Stimulated activated CD4-positive, alpha-beta T cell treated with anti-CD3 and anti-CD28 coated beads, Interleukin-4, amount 100 ng/mL, for 24 hours (primary cell): ENCODE measurements at regions not wholly inside any gene's neighbourhood (a gene's known extent, or its start where the extent isn't known, plus 50 kb on each side); places are given as distances from the start of the nearest gene placed in this dataset.

ENCODE experiments used
- DNase-seq: peaks from one replicate; pipeline ENCODE4 v3.0.0-alpha.2; 2020

DNA sequence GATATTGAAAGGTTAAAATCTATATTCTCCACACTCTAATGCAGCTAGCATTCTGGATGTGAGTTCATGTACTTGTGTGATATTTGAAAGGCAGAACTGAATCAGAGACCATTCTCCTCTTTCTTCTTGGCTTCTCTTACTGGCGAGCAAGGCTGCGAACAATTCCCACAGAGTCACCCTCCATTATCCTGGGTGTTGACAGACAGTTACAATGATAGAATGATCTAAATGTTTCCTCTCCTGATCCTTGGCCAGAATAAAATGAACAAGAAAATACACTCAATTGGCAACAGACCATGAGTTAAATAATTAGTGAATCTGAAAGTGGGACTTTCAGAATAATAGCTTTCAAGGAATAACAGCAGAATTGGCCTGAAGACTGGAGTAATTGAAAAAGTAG, 342.8 kb downstream of the RAPGEF2 start:
- DNase-seq = no peak

GRCh38 chr4:159446266-159446976, 343.5 kb downstream of the RAPGEF2 start:
- DNase-seq = peak; percentile 9

DNA sequence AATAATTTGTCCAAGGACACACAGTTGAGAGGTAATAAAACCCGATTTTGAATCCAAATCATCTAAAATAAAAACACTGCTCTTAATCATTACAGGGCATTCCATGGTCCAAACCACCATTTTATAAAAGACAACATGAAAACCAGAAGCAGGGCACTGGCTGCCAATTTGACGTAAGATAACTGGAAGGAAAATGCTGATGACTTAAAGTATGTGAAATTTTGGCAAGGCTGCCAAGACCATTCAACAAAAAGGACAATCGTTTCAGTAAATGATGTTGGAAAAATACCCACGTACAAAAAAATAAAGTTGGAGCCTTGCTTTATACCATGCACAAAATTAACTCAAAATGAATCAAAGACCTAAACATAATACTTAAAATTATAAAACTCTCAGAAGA, 344.4 kb downstream of the RAPGEF2 start:
- no peak for DNase-seq

DNA sequence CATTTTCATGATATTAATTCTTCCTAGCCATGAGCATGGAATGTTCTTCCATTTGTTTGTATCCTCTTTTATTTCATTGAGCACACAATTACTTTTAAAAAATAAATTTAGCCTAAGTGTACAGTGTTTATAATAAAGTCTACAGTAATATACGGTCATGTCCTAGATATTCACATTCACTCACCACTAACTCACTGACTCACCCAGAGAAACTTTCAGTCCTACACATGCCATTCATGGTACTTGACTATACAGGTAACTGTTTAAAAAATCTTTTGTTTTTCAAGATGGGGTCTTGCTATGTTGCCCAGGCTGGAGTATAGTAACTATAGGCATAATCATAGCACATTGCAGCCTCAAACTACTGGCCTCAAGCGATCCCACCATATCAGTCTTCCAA, 348.1 kb downstream of the RAPGEF2 start:
- DNase-seq = no peak

DNA sequence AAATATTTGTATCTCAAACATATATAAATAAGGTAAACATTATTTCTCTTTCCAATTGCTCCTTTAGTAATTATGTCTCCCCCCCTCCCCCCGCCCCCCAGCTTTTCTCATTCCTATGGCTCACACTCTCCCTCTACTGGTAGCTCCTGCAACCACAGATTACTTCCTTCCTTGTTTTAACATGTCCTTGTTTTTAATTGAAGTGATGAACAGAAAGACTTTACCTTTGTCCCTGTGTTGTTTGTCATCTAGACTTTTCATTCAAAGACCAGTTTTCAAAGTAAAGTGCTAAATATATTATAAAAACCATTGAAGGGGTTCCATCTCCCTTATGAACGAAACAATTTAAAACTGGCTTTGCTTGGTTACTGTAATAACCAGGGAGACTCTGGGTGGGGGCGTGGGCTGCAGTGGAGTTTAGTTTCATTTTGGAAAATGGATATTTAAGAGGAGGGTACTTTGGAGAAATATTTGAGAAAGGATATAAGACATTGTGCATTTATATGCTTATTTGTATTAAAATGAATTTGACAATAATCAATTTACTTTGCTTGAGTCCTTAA, 352.9 kb downstream of the RAPGEF2 start:
- DNase-seq = no peak

- DNase-seq = no peak
Measured at GRCh38 chr4:159460371-159460770, 357.5 kb downstream of the RAPGEF2 start.

DNA sequence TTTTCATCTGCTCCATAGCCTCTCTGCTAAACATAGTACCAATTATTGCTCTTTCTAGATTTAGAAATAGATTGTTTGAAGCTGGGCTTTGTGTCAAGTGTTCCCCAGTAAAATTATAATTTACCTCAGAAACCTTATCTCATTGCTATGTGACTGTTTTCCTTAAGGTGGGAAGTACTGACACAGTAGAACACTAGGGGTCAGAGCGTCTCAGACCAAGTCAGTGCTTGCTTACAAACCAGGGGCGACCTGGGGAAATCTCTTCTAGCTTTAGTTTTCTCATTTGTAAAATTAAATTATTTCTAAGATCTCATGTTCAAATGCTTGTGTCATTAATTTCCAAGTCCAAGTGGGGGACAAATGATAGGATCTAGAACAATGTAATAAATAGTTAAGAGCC, 360.4 kb downstream of the RAPGEF2 start:
- no peak for DNase-seq

DNA sequence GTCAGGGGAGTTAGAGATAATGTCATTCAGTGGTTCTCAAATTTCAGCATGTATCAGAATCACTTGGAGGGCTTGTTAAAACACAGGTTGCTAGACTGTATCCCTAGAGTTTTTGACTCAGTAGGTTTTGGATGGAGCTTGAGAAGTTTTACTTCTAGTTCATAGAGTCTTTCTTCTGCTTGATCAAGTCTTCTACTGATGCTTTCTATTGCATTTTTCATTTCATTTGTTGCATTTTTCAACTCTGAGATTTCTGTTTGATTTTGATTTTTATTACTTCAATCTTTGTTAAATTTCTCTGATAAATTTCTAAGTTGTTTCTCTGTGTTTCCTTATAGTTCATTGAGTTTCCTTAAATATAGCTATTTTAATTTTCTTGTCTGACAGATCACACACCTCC, 361.4 kb downstream of the RAPGEF2 start:
- no peak for DNase-seq

DNA sequence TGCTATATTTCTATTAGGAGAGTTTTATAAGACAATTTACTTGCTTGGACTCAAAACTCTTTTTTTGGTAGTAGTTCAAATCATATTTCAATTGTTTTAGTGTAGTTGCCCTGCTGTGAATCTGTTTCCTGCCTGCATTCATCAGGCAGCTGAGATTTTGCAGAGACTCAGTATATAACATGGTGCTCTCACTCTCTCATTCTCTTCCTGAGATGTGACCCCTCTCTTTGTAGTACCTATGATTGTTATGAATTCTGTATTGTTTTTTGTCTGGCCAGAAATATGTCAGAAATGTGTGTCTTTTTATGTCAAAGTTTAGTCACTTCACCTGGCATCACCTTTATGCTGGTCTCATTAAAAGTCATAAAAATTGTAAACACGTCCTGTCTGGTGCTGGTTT, 374.0 kb downstream of the RAPGEF2 start:
- DNase-seq = no peak

DNA sequence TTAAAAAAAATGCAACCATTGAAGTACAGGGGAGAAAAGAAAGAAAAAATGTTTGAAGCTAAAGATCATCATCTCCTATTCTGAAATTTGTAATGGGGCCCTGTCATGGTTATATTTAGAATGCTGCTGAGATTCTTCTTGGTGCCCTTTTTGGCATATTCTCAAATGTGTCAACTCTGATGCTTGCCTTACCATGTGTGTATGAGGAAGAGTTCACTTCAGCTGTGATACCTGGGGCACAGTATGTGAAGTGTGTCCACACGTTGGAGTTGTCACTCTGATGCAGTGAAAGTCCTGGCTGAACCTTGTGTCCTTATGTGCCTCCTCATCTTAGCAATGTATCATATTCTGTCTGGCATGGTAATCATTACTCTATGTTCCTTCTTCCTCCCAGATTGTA, 377.9 kb downstream of the RAPGEF2 start:
- no peak for DNase-seq

DNA sequence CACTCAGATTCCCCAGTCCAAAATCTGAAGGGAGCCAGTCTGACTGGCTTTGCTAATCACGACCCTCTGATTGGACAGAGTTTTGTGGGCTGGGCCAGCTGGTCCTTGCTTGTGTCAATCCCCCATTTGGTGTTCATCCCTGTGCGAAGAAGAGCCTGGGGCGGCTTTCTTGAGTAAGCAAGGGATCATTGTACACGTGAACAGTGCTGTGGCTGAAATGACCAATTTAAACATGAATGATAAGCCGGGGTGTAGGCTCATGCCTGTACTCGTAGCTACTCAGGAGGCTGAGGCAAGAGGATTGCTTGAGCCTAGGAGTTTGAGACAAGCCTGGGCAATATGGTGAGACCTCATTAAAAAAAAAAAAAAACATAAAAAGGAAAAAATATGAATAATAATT, 379.1 kb downstream of the RAPGEF2 start:
- no peak for DNase-seq

DNA sequence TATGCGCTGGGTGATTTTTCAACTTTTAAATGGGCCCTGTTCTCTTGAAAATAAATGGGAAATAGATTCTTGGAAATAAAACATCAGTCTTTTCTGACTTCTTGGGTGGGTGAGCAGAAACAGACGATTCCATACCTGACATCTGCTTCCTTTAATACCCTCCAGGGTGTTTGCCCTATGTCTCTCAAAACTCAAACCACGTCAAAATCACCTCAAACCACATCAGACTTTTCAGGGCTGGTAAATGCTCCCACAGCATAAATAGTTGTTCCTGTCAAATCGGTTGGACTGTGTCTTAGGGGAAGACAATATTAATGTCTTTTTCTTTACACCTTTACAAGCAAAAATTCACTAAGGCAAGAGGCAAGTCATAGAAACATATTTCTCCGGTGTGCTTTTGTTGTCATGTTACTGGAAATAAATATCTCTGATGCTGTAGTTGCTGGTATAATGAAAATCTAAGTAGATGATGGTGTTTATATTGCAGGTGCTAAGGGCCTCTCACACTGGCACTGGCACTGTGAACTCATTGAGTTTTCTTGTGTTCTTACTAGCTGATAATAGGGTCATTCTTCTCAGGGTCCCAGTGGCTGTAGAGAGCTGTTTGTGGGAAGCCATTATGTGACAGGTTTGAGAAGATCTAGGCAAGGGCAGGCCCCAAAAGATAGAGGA, 380.4 kb downstream of the RAPGEF2 start:
- no peak for DNase-seq

- no peak for DNase-seq
Measured at GRCh38 chr4:159483782-159484741, 381.2 kb downstream of the RAPGEF2 start.

DNA sequence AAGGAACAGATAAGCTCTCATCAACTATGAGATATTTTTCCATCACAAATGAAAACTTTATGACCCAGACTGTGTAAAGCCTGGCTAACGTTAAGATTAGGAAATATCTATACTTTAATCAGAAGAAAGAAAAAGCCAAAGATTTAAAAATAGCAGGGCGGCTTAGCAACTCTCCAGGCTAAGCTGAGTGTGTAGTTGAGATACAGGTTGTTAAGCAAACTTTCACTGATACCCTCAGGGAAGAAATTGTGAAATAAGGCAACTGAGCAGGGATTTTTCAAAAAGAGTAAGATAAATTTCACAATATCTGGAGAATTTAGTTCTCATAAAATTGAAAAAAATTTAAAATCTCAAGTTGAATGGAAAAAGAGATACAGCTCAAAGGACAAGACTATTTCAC, 382.0 kb downstream of the RAPGEF2 start:
- DNase-seq = no peak

- DNase-seq = peak; percentile 20
Measured at GRCh38 chr4:159487284-159487747, 384.4 kb downstream of the RAPGEF2 start.

- no peak for DNase-seq
Measured at GRCh38 chr4:159489646-159490045, 386.8 kb downstream of the RAPGEF2 start.

- no peak for DNase-seq
Measured at GRCh38 chr4:159495515-159496236, 392.8 kb downstream of the RAPGEF2 start.

DNA sequence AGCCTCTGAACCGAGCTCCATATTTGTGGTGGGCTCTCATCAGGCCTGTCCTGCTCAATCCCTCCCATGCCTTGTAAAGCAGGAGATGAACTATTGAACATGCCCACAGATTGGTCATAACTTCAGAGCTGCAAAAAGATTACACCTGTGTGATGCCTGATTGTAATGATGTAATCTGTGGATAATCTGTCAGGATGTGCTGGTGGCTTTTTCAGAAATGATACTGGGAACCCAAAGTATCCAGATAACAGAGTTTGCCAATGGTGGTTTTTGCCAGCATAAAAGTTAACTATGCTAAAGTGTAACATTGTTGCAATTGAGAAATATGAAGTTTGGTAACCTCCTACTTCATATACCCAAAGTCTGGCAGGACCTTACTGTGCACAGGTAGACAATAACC, 393.4 kb downstream of the RAPGEF2 start:
- no peak for DNase-seq

DNA sequence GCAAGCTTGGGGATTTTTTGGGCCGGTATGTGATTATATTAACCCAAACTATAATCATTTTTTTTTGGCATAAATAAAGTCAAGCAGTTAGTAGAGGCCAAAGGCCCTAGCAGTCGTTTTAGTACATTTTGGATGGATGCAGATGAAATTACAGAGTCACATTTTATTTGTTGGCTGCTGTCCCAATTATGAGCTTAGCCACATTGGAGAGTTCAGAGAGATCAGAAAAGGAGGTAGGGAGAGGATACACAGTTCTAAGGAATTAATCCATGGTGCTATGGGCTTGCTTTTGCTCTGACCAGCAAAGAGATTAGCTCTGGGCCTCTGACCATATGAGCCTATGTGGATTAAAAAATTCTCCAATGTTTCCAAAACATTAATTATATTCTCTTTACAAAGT, 395.1 kb downstream of the RAPGEF2 start:
- DNase-seq = no peak

DNA sequence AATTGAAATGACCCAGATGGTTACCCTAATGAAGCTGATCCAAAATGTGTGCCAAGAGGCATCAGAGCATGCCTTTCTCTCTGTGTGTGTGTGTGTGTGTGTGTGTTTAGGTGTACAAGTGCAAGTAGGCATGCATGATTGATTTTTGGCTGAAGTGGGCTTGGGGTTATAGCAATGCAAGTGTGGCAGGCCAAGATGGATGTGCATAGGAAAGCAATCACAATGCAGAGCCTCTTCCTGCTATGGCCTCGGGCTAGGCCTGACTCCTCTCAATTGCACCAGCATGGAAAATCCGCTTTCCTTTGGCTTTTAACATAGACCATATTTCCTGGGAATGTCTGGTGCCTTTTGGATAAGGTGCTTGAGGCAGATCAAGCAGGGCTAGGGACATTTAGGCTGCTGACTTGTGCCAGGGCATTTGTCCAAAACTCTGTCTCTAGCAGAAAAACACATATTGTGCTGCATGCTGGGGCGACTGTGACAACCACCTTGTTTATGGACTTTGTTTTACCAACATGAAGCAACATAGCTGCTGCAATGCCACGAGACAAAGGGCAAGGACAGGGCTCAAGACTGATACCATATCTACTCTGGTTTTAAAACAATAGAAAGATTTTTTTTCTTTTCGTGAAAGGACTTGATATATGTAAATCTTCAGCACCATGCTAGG, 395.7 kb downstream of the RAPGEF2 start:
- DNase-seq = no peak

GRCh38 chr4:159500861-159501260, 398.0 kb downstream of the RAPGEF2 start:
- no peak for DNase-seq
